Mammary epithelial cell (primary cell): ENCODE measurements at regions not wholly inside any gene's neighbourhood (a gene's known extent, or its start where the extent isn't known, plus 50 kb on each side); places are given as distances from the start of the nearest gene placed in this dataset.

Experiments used
- CTCF ChIP-seq, 2 donors: IDR thresholded peaks in 1 of 2; conservative IDR thresholded peaks in 1 of 2; 2 replicates each; pipeline ENCODE4 v1.5.1; 2011 to 2012; ENCODE audit warnings: inconsistent platforms in 2 of 2, low read length in 2 of 2, mild to moderate bottlenecking in 2 of 2, control low read depth in 1 of 2, low read depth in 1 of 2; ENCODE audit not compliant: insufficient read depth in 1 of 2; ENCODE audit errors: extremely low read depth in 1 of 2
- EZH2 ChIP-seq: IDR thresholded peaks from 2 replicates; pipeline ENCODE4 v1.6.1; 2012; ENCODE audit warnings: low read length, inconsistent platforms, borderline replicate concordance

- TF ChIP-seq CTCF (conservative IDR thresholded peaks at IDR 0.05 in 1 of 2, IDR thresholded peaks at IDR 0.05 in 1 of 2; ENCODE audit: extremely low read depth in 1 of 2, insufficient read depth in 1 of 2, low read depth in 1 of 2, low read length in 2 of 2) (no peak), EZH2 (no peak)
Observed at GRCh38 chr3:102206511-102207031, 228.2 kb upstream of the ZPLD1 start.
